NCI-H345 treated with DMSO at 0.1 percent for 48 hours (cell line): ENCODE measurements at regions not wholly inside any gene's neighbourhood (a gene's known extent, or its start where the extent isn't known, plus 50 kb on each side); places are given as distances from the start of the nearest gene placed in this dataset.

Experiments used
- DNase-seq: peaks from one replicate; lab custom pipeline; 2025; ENCODE audit not compliant: unreplicated experiment; lab: John Stamatoyannopoulos, UW

DNA sequence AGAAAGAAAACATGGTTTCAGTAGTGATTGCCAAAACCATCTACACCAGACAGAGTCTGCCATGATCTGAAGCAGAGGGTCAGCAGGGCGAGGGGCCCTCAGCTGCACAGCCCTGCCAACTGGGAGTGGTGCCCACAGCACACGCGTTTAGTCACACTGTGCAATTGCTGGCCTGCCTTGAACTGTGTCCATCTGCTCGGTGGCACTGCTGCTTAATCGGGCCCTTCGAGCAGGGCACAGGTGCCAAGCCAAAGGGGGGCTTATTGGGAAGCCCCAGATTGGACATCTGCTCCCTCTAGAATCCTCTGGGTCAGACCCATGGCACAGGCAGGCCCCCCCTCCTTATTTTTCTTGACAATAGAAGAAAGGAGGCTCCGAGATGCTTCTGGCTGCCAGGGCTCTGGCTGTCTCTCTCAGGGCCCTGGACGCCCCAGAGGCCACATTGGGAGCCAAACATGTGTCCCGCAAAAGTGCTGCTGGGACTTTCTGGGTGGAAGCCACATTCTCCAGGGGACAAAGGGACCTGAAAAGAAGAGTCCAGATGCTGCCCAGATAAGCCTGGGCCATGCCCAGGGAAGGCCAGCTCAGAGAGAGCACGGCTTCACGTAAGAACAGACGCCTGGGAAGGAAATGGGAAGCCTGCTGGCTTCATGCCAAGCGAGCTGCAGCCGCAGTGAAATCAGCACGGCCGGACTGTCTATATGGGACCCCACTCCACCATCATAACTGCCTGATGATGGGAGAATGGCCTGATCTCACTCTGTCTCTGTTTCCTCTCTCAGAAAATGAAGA lies 349.2 kb downstream of the GADD45G start:
- no peak for DNase-seq

DNA sequence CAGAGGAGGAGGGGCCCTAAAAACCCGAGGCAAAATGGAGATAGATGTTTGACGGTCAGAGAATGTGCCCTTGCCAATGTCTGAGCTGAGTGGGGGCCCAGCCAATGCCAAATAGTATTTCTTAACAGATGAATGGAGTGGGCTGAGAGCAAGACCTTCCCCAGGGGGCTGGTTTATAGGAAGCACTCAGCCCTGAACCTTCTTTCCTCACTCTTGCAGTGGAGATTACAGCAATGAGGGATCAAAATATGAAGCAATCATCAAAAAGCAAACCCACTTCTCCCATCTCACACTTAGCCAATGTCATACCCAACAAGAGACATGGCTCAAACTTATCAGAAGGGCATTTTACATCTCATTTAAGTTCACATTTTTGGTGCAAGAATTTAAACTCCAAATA lies 350.3 kb downstream of the GADD45G start:
- no peak for DNase-seq

DNA sequence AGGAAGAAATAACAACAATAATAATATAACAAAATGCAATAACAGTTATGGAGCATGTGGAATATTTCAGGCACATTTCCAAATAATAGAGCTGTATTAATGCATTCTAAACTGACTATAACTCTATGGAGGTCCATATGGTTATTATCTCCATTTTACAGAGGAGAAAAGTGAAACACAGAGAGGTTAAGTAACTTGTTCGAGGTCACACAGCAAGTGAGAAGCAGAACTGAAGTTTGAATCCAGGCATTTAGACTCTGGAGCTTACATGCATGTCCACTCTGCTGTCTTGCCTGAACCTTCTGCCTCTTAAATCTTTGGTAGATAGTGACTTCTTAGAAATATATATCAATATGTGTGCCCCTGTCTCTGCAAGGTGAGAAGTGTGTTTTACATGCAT lies 350.8 kb downstream of the GADD45G start:
- no peak for DNase-seq

DNA sequence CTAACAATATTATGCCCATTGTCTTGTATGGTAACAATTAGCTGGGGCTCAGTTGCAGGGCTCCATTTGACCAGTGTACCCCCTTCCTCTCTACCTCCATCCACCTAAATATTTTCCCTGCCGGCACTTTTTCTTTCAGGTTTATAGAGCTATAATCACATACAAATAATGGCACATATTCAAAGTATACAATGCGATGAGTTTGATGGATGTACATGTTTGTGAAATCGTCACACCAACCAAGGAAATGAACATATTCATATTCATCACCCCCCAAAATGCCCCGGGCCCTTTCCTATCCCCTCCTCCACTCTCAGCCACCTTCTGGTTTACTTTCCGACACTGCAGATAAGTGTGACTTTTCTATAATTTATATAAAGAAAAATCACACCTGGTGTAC lies 351.5 kb downstream of the GADD45G start:
- no peak for DNase-seq

DNA sequence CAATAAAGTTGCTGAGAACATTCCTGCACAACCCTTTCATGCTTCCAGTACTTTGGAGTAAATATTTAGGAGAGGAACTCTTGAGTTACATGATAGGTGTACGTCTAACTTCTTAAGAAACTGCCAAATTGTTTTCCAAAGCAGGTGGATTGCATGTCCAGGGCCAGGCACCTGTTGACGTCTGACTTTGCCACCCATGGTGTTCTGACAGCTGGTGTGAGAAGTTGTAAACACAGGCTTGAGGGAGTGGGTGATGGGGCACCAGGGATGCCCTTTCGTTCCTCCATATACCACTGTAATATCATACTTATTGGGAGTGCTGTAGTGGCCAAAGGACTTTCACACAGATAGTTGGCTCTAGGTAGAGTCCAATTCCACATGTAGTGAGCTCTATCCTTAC lies 352.1 kb downstream of the GADD45G start:
- no peak for DNase-seq

DNA sequence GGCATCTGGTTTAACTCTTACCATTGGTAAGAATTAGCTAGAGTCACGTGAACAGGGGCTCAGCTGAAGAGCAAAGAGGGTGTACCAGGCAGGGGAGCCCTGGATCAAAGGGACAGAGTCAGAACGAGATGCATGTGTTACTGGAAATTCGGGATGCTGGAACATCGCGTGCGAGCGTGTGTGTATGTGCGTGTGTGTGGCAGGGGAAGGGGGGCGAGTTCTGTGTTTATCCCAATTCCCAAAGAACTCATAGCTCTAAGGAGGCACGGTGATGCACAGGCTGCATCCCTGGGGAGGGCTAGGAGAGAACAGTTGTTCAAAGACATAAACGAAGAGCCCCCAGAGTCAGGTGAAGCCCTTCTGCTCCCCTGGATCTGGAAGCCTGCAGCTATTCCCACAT lies 353.3 kb downstream of the GADD45G start:
- DNase-seq: no peak

DNA sequence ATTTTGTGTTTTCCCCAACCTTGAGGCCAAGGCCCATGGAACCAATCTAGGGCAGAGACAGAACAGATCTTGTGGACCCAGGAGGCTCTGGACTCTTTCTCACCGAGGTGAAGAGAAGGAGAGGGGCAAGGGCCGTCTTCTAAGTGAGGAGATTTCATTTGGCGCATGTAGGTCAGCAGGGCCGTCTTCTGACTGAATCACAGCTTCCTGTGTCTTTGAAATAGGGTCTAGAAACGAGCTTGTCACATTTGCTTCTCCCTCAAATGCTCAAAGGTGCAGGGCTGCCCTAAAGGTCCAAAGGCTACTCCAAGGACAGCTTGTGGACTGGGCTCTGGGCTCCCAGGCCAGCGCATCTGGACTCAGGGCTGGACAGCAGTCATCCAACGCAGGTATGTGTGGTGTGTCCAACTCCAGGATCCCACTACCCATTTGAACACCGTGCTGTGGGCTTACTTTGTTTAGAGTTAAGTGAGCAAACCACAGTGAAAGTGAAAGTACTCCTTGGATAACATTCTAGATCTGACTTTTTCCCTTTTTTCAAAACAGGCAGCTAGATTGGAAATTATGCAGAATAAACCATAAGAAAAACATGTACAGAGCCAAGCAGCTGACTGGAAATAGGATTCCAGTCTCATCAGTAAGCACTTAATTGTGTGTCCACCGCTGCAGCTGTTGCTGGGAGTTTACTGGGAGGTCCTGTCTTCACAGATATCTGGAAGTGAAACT lies 357.0 kb downstream of the GADD45G start:
- no peak for DNase-seq

DNA sequence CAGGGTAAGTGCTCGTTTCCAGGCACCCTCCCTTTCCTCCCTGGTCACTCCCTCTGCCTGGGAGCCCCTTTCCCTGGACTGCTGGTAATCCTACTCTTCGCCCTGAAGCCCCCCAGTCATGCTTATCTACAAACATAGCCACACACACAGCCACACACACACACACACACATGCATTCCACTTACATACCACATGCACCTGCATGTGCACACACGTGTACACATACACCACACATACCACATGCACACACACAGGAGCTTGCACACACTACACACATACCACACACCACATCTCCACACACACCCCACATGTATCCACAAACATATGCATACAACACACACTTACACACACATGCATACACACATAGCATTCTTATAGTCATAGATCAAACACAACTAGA lies 358.5 kb downstream of the GADD45G start:
- DNase-seq: no peak

DNA sequence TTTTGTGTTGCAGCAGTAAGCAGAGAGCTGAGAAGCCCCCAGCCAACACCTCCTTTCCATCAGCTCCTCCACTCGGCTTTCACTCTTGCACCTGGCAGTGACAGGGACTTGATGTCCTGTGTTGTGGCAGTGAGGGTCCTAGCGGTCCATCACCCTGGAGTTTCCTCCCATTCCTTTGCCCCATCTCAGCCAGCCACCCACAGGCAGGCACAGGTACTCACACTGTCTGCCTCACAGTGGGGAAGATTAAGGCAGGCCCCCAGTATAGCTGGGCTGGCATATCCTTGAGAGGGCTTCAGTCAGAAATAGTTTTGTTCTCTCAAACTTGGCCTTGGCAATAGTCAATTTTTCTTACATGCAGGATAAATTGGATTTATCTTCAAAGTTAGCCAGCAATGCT lies 362.7 kb downstream of the GADD45G start:
- no peak for DNase-seq

DNA sequence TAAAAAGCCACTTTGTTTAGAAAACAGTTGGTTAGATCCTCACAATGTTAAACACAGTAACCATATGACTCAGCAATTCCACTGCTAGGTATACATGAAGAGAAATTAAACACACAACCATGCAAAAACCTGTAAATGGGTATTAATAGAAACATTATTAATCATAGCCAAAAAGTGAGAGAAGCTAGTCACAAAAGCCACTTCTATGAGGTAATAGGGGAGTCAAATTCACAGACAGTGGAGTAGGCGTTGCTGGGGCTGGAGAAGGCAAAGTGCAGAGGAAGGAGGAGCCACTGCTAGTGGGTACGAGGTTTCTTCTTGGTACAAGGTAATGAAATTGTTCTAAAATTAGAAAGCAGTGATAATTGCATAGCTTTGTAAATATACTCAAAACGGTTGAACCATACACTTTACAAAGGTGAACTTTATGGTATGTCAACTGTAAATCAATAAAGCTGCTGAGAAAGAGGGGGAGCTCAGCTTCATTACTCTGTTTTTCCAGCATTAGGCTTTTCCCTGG lies 364.4 kb downstream of the GADD45G start:
- no peak for DNase-seq

DNA sequence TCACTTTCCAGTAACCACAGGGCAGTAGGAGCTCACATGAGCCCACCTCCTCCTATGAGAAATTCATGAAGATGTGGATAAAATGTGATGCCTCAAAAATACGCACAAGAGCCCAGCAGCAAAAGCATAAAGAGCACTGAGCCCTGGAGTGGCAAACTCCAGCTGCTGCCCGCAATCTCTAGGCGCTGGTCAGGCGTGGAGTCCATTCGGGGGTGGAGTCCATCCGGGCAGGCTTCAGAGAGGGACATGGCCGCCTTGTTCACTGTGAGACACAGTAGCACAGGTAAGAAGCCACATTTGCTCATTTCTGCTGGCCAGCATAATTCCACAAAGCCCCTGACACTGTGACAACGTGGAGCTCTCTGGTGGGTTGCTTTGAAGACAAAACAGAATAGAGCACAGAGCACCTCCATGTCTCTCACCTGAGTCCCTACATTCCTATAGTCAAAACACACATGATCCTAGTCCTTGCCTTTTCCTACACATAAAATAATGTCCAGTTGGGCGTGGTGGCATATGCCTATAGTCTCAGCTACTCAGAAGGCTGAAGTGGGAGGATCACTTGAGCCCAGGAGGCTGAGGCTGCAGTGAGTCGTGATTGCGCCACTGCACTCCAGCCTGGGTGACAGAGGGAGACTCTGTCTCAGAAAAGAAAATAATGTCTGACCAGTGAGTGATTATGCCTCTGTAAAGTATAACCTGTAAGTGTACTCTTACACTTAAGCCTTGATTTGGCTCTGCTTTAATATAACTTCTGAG lies 365.2 kb downstream of the GADD45G start:
- DNase-seq: no peak

DNA sequence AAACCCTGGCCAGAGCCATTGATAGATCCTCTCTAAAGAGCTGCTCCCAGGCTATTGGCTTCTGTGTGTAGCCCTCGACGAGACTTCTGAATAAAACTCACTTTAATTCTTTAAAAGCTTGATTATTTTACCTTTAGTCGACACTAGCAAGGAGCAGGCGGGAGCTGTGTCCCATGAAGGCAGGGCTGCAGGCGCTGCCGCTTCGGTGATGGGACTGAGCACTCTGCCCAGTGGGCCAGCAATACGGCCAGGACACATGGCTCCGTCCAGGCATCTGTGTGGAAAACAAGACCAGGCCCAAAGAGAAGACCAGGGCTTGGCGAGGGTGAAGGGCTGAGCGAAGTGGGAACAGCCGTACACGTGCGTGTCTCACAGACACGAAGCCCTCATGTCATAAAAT lies 365.9 kb downstream of the GADD45G start:
- no peak for DNase-seq

DNA sequence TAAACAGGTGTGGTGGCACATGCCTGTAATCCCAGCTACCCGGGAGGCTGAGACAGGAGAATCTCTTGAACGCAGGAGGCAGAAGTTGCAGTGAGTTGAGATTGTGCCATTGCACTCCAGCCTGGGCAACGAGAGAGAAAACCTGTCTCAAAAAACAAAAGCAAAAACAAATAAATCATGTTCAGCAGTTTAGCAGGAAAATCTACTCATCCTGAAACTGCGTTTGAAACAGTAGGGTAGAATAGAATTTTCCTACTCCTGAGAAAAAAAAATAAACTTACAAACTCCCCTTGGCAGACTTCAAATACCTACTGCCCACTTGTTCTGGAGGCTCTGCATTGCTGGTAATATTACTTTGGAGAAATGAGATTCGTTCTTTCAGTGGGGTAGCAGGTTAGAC lies 367.7 kb downstream of the GADD45G start:
- DNase-seq: no peak

DNA sequence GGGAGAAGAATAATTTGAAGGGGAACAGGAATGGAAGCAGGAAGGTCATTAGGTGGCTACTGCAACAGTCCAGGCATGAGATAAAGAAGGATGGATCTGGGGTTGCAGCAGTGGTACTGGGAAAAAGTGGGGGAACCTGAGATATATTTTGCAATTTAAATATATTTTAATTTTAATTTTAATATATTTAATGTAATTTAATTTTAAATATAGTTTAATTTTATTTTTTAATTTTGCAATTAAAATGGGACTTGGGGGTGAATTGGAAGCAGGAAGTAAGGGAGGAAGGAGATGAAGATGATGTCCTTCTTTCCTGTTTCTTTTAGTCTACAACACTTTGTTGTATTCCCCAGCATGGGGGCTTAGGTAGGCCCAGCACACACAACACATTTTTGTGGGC lies 369.8 kb downstream of the GADD45G start:
- no peak for DNase-seq

DNA sequence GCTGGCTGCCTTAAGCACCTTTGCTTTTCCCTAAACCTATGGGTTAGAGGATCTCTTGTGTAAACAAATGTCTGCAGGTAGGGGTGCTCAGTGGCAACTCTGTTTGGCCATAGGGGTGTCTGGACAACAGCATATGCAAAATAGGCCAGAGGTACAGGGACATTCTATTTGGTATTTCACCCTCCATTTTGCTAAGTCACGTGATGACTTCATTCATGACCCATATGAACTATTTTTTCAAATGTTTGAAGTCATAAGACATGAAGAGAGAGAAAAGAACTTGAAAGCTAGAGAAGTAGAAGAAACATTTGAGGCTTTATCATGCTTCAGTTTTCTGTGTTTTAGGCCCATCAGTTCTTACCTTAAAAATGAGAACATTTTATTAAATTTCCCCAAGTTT lies 370.2 kb downstream of the GADD45G start:
- no peak for DNase-seq

DNA sequence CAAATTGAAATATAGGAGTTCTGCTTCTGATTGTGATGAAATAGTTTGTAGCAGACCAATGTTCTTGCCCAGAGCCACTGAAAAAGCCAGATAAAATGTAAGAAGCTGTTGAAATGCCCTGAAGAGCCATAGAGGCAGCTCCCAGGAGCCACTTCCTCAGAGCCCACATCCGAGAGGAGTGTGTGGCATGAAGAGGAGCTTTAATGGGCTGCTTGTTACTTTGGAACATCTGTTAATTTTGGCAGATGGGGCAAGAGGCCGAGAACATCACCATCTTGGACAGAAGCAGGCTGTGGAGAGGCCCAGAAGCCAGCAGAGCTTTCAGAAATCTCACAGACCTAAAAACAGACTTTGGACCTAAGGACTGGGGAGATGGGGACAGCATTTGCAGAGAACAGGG lies 370.8 kb downstream of the GADD45G start:
- DNase-seq: no peak

DNA sequence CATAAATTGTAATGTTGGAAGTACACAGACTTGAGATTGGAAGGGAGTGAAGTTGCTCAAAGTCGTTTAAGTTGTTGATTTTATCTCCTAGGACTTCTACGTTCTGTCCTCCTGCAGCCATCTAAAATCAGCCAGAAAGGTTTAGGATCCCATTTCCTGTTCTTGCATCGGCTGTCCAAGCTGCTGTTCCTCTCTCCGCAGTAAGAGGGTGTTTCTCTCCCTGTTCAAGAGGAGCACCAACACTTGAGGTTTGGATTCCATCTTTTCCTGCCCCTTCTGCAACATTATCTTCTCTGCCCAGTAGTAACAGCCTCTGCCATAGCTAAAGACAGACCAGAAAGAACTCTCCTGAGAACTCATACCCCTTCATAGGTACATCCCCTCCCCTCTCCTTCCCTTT lies 373.4 kb downstream of the GADD45G start:
- DNase-seq: no peak

DNA sequence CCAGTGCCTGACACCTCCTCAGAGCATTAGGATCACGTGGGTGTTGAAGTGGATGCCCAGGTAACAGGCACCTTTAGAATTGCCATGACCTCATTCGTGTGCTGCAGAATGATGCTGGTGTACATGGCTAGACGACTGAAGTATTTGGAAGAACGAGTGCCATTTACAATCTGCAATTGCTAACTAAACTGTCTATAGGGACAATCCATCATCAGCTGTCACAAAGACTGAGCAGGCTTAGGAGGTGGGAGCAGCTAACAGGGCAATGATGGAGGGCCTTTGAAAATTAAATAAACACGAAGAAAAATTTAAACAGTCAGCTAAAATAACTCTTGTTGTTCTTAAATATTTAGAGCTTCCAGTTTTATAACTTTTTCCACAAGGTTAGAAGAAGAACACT lies 375.8 kb downstream of the GADD45G start:
- DNase-seq: no peak

DNA sequence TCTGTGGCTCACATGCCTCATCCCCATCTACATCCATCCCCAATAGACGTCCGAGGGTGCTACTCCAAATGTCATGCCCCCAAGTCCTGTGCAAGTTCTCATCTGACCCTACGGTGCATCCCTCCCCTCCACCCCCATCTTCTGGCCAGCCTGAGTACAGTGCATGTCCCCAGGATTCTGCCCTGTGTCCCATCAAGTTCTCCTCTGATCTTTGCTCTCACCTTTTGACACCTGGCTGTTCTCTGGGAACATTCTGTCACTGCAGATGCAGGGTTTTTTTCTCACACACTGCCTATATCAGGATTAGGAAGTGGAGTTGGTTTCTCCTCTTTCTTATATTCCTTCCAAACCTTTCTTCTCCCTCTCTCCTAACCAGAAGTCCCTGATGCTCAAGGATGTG lies 377.2 kb downstream of the GADD45G start:
- no peak for DNase-seq

DNA sequence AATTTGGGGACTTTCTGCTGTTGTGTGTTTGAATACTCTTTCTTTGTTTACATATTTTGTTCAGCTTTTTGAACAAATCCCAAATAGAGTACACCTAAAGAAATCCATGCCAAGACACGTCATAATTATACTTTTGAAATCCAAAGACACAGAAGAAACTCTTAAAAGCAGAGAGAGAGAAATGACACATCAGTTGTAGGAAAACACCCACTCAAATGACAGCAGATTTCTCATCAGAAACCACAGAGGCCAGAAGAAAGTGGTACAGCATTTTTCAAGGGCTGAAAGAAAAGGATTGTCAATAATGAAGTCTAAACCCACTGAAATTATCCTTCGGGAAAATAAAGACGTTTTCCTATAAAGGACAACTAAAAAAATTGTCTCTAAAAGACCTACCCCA lies 378.6 kb downstream of the GADD45G start:
- no peak for DNase-seq

DNA sequence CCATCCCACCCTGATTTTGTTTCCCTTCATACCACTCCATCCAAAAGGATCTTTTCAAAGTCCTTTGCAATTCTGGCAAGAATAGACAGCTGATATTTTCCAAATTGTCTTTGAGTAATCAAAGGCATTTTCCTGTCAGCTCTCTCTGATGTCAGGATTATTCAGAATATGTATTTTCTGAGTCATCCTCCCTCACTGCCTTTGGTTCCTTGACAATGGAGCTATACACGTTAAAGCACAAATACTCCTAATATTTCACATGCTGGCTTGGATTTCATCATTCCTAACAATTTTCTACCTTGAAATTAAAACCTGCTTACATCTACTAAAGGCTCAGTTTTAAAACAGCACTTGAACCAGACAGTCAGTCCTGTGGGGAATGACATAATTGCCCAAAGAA lies 379.4 kb downstream of the GADD45G start:
- no peak for DNase-seq

DNA sequence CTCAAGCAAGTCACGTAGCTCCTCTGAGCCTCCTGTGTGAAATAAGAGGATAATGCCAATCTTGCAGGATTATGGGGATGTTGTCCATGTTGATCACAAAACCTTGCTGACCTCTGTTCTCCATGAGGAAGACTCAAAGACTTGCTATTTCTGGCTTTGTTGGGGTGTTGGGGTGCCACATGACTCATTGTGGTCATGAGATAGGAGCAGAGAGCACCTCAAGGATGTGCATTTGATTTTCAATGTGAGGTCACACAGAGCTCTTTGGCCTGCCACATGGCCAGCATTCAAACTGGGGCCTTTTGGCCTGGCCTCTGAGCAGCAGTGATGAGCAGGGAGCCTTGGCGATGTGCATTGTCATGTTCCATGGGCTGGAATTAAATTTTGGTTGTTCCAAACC lies 380.3 kb downstream of the GADD45G start:
- no peak for DNase-seq
